SU-DHL-6 (cell line): ENCODE measurements at regions not wholly inside any gene's neighbourhood (a gene's known extent, or its start where the extent isn't known, plus 50 kb on each side); places are given as distances from the start of the nearest gene placed in this dataset.

Source experiments
- H2AFZ ChIP-seq: fragments of 200-600 bp; sonication (generic); 2 replicates; pipeline ENCODE4 v1.6.1; 2014; ENCODE audit warnings: low read depth, mild to moderate bottlenecking, moderate library complexity, mixed read lengths, antibody characterized with exemption, low read length; ENCODE audit not compliant: severe bottlenecking
- H3F3A ChIP-seq: fragments of 200-600 bp; shearing (Covaris generic); 2 replicates; pipeline ENCODE4 v1.6.0; 2016; ENCODE audit warnings: antibody characterized with exemption, mild to moderate bottlenecking; ENCODE audit not compliant: insufficient read depth
- H3K27ac ChIP-seq: fragments of 200-600 bp; sonication (generic); 2 replicates; pipeline ENCODE4 v1.5.1; 2016; ENCODE audit warnings: low read depth, mild to moderate bottlenecking, low read length, moderate library complexity, mixed read lengths
- H3K27me3 ChIP-seq: fragments of 200-600 bp; sonication (generic), shearing (Covaris generic); 2 replicates; pipeline ENCODE4 v1.6.0; 2014; ENCODE audit warnings: mild to moderate bottlenecking, low read length
- H3K36me3 ChIP-seq: fragments of 200-600 bp; sonication (generic); 2 replicates; pipeline ENCODE4 v1.6.1; 2014; ENCODE audit warnings: mild to moderate bottlenecking, low read length, mixed read lengths
- H3K4me2 ChIP-seq: fragments of 300-600, 200-600 bp; shearing (Covaris generic), sonication (generic); 2 replicates; pipeline ENCODE4 v1.6.0; 2014; ENCODE audit warnings: low read length, low read depth, mild to moderate bottlenecking; ENCODE audit not compliant: poor library complexity, severe bottlenecking
- H3K4me3 ChIP-seq: fragments of 200-600 bp; sonication (generic); 2 replicates; pipeline ENCODE4 v1.5.1; 2014; ENCODE audit warnings: antibody characterized with exemption, low read length, mild to moderate bottlenecking, mixed read lengths; ENCODE audit not compliant: insufficient read depth, poor library complexity, severe bottlenecking
- H3K79me2 ChIP-seq: fragments of 200-600 bp; sonication (generic); 2 replicates; pipeline ENCODE4 v1.6.1; 2014; ENCODE audit warnings: mild to moderate bottlenecking, low read length, moderate library complexity; ENCODE audit not compliant: insufficient read depth
- H3K9ac ChIP-seq: fragments of 200-600 bp; sonication (generic); 2 replicates; pipeline ENCODE4 v1.7.0; 2014; ENCODE audit warnings: mild to moderate bottlenecking, low read length
- H3K9me2 ChIP-seq: fragments of 200-600 bp; sonication (generic); replicated peaks from 2 replicates; pipeline ENCODE4 v1.6.1; 2014; ENCODE audit warnings: low read length; ENCODE audit not compliant: insufficient read depth
- H3K9me3 ChIP-seq: fragments of 200-600 bp; sonication (generic); 2 replicates; pipeline ENCODE4 v1.6.1; 2014; ENCODE audit warnings: low read length, mixed read lengths; ENCODE audit not compliant: insufficient read depth
- H4K20me1 ChIP-seq: fragments of 200-600 bp; sonication (generic); 2 replicates; pipeline ENCODE4 v1.6.1; 2014; ENCODE audit warnings: low read depth, mild to moderate bottlenecking, antibody characterized with exemption, low read length, moderate library complexity, mixed read lengths
- EZH2phosphoT487 ChIP-seq: fragments of 200-600 bp; sonication (generic), shearing (Covaris generic); conservative IDR thresholded peaks from 2 replicates; pipeline ENCODE4 v1.6.1; 2018; ENCODE audit warnings: mild to moderate bottlenecking, antibody characterized with exemption, low read length, moderate library complexity, mixed read lengths
- TF ChIP-seq, protein P1 (sequence below): fragments of 200-600 bp; sonication (generic); IDR thresholded peaks from one replicate; pipeline ENCODE4 v1.5.1; 2017; ENCODE audit warnings: antibody characterized with exemption, mild to moderate bottlenecking, low read length, moderate library complexity; ENCODE audit not compliant: insufficient read depth, poor library complexity, severe bottlenecking

DNA sequence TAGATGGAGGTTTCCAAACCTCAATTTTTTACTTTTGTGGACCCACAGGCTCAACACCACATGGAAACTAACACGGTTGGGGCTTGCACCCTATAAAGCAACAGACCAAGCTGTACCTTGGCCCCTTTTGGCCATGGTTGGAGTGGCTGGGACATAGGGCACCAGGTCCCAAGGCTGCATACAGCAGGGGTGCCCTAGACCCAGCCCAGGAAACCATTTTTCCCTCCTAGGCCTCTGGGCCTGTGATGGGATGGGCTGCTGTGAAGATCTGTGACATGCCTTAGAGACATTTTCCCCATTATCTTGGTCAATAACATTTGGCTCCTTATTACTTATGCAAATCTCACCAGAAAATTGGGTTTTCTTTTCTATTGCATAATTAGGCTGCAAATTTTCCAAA, 337.0 kb upstream of the CADM2 start:
- no peaks in the 10 kb centered on the region for H3K79me2 ChIP-seq
- no peak overlapping the region for H3K9ac ChIP-seq
- no peak overlapping the region for H2AFZ ChIP-seq
- H3K4me2 ChIP-seq, result no peak overlapping the region
- no peaks in the 10 kb centered on the region for H4K20me1 ChIP-seq
- TF ChIP-seq EZH2phosphoT487, result no peak
- TF ChIP-seq, protein P1, sequence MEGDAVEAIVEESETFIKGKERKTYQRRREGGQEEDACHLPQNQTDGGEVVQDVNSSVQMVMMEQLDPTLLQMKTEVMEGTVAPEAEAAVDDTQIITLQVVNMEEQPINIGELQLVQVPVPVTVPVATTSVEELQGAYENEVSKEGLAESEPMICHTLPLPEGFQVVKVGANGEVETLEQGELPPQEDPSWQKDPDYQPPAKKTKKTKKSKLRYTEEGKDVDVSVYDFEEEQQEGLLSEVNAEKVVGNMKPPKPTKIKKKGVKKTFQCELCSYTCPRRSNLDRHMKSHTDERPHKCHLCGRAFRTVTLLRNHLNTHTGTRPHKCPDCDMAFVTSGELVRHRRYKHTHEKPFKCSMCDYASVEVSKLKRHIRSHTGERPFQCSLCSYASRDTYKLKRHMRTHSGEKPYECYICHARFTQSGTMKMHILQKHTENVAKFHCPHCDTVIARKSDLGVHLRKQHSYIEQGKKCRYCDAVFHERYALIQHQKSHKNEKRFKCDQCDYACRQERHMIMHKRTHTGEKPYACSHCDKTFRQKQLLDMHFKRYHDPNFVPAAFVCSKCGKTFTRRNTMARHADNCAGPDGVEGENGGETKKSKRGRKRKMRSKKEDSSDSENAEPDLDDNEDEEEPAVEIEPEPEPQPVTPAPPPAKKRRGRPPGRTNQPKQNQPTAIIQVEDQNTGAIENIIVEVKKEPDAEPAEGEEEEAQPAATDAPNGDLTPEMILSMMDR, result no peak
- no peaks in the 10 kb centered on the region for H3F3A ChIP-seq
- H3K9me2 ChIP-seq, result no peaks in the 10 kb centered on the region
- no peaks in the 10 kb centered on the region for H3K36me3 ChIP-seq
- H3K4me3 ChIP-seq, result no peak overlapping the region
- H3K9me3 ChIP-seq, result peaks cover 10% of the 10 kb centered on the region; the same call in 1 of the 2 replicates
- H3K27ac ChIP-seq, result no peak overlapping the region
- no peaks in the 10 kb centered on the region for H3K27me3 ChIP-seq

DNA sequence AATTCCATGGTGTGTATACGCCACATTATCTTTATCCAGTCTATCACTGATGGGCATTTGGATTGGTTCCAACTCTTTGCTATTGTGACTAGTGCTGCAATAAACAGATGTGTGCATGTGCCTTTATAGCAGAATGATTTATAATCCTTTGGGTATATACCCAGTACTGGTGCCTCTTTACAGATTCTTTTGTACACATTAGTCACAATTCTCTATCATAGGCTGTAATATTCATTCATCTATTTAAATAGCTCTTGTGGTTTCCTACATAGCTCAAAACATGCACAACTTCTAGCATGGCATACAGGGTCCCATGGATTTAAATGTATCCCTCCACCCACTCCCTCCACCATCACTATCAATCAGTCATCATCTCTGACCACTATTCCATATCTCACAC, 324.1 kb upstream of the CADM2 start:
- no peaks in the 10 kb centered on the region for H4K20me1 ChIP-seq
- H3K27ac ChIP-seq, result no peak overlapping the region
- H3K79me2 ChIP-seq, result no peaks in the 10 kb centered on the region
- no peak overlapping the region for H3K9ac ChIP-seq
- 0 out of 2 replicates have a peak, but pooled peaks cover 4% of the 10 kb centered on the region for H3K9me3 ChIP-seq
- no peak overlapping the region for H2AFZ ChIP-seq
- H3K4me2 ChIP-seq, result no peak overlapping the region
- no peaks in the 10 kb centered on the region; the same call in 1 of the 2 replicates for H3K9me2 ChIP-seq
- no peak for TF ChIP-seq EZH2phosphoT487
- TF ChIP-seq, protein P1, result no peak
- no peaks in the 10 kb centered on the region for H3F3A ChIP-seq
- no peaks in the 10 kb centered on the region for H3K27me3 ChIP-seq
- H3K4me3 ChIP-seq, result no peak overlapping the region
- H3K36me3 ChIP-seq, result no peaks in the 10 kb centered on the region

DNA sequence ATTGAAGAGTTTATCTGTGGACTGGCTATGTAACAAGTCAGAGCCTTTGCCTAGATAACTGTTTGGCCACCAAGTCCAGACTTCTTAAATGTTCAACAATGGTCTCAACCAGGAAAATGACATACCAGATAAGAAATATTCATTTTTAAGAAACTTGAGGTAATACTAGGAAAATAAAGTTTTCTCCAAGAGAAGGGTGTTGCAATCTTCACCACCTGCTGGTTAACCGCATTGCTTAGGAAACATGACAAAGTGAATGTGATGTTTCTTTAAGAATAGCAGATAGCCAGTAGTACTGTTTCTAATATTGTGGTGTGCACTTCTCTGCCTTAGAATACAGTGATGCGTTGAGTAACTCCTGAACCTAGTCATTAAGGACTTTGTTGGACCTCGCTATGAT, 321.5 kb upstream of the CADM2 start:
- Histone ChIP-seq H3K36me3 (no peaks in the 10 kb centered on the region), H3K9me2 (no peaks in the 10 kb centered on the region; the same call in 1 of the 2 replicates), H4K20me1 (no peaks in the 10 kb centered on the region), H3F3A (no peaks in the 10 kb centered on the region), H3K79me2 (no peaks in the 10 kb centered on the region), H3K27ac (no peak overlapping the region), H3K4me2 (no peak overlapping the region), H3K9me3 (0 out of 2 replicates have a peak, but pooled peaks cover 4% of the 10 kb centered on the region), H3K4me3 (no peak overlapping the region), H2AFZ (peak overlapping the region; percentile 27), H3K27me3 (no peaks in the 10 kb centered on the region), H3K9ac (no peak overlapping the region)
- TF ChIP-seq, protein P1, result no peak
- no peak for TF ChIP-seq EZH2phosphoT487
